Endodermal cell (in vitro differentiated cells): ENCODE measurements at regions not wholly inside any gene's neighbourhood (a gene's known extent, or its start where the extent isn't known, plus 50 kb on each side); places are given as distances from the start of the nearest gene placed in this dataset.

Experiments
- DNase-seq: peaks from one replicate; pipeline ENCODE4 v3.0.0-alpha.2; 2017
- H3K27ac ChIP-seq: 2 replicates; pipeline ENCODE4 v1.5.1; 2013; ENCODE audit warnings: mild to moderate bottlenecking, low read depth, low read length, moderate library complexity
- H3K27me3 ChIP-seq: 2 replicates; pipeline ENCODE4 v1.6.1; 2013; ENCODE audit warnings: mild to moderate bottlenecking, low read length, moderate library complexity; ENCODE audit not compliant: insufficient read depth, control insufficient read depth, poor library complexity, severe bottlenecking
- H3K36me3 ChIP-seq: 2 replicates; pipeline ENCODE4 v1.7.0; 2013; ENCODE audit warnings: mild to moderate bottlenecking, low read length, moderate library complexity; ENCODE audit not compliant: control insufficient read depth, insufficient read depth
- H3K4me1 ChIP-seq: one replicate; pipeline ENCODE4 v1.7.0; 2013; ENCODE audit warnings: low read length; ENCODE audit not compliant: control insufficient read depth, insufficient read depth
- H3K4me3 ChIP-seq: 2 replicates; pipeline ENCODE4 v1.5.1; 2013; ENCODE audit warnings: mild to moderate bottlenecking, low read length, moderate library complexity
- H3K9ac ChIP-seq: 2 replicates; pipeline ENCODE4 v1.6.1; 2013; ENCODE audit warnings: mild to moderate bottlenecking, low read length, moderate library complexity; ENCODE audit not compliant: poor library complexity, severe bottlenecking; ENCODE audit errors: extremely low read depth
- H3K9me3 ChIP-seq: 2 replicates; pipeline ENCODE4 v1.6.1; 2013; ENCODE audit warnings: mild to moderate bottlenecking, low read length, moderate library complexity; ENCODE audit not compliant: control insufficient read depth
- H3K27ac Mint-ChIP-seq: 2 replicates; pipeline ENCODE4 v1.8.0; 2020; ENCODE audit warnings: mixed read lengths
- H3K27me3 Mint-ChIP-seq: 2 replicates; pipeline ENCODE4 v1.8.0; 2021; ENCODE audit warnings: mild to moderate bottlenecking, mixed read lengths; ENCODE audit not compliant: insufficient read depth
- H3K36me3 Mint-ChIP-seq: 2 replicates; pipeline ENCODE4 v1.8.0; 2020; ENCODE audit warnings: low read depth, mixed read lengths
- H3K4me1 Mint-ChIP-seq: 2 replicates; pipeline ENCODE4 v1.8.0; 2020; ENCODE audit warnings: mixed read lengths
- H3K4me3 Mint-ChIP-seq: 2 replicates; pipeline ENCODE4 v1.8.0; 2020; ENCODE audit warnings: mild to moderate bottlenecking, moderate library complexity, mixed read lengths
- H3K9me3 Mint-ChIP-seq: 2 replicates; pipeline ENCODE4 v1.8.0; 2020; ENCODE audit warnings: mild to moderate bottlenecking, mixed read lengths
- WGBS, 2 experiments: methylation state at CpG; one replicate each; pipeline versions ENCODE4 v1.1.5 to v1.1.7; 2013; ENCODE audit warnings: missing lambda C conversion rate in 2 of 2, mixed read lengths in 1 of 2; ENCODE audit not compliant: insufficient coverage in 1 of 2, insufficient read length in 1 of 2; 5-methylcytosine and 5-hydroxymethylcytosine counted together
- TF ChIP-seq, protein P1 (sequence below): fragments of 200-600 bp; sonication (generic); conservative IDR thresholded peaks from 2 replicates; pipeline ENCODE4 v1.5.0; 2021; ENCODE audit warnings: antibody characterized with exemption, mild to moderate bottlenecking

DNA sequence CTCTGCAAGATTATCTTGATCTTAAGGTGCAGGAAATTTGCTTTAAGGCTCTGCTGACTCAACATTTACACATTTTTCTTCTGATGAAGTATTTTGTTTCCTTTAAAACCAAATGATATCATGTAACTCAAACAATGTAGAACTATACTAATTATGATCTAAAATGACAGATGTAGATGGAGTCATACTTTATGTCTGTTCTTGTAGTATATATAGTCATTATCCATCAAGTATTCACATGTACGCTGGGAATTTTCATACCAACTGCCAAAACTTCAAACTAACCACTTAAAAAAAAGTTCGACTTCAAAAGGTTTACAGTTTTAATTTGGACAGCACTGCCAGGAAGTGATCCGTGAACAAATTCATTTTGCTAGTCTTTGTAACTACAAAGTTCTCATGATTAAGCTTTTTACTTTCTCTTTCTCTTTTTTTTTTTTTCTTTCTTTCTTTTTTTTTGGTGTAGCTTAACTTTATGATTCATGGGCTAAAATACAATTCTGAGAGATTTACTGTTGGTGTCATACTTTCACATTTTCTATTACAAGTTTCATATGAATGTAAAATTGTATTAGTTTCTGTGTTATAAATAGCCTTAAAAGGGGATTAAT, 509.0 kb upstream of the CXADR start:
- Mint-ChIP-seq H3K4me1 (peaks cover 6% of the 10 kb centered on the region), H3K27ac (no peak overlapping the region)

DNA sequence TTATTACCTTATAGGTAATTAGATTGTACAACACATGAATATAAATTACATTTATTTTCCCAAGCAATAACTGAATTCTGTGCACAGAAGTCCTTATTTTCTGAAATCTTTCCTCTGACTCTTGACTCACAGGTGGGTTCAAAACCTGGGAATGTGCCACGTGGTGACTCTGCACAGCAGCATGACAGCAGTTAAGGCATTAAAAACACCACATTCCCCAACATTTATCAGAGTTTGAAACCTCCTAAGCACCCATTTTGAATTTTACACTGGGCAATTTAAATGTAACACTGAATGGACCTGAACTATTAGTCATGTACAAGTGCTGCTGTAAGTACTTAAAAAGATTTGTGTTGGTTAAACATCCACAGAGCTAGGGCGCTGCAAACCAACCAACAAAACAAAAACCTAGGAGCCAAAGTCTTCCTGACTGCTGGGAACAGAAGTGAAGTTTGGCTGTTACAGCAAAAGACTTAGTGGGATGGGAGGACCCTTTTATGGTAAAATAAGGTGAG, 480.6 kb upstream of the CXADR start:
- no peaks in the 10 kb centered on the region for H3K27me3 Mint-ChIP-seq
- no peak for DNase-seq
- Histone ChIP-seq H3K27ac (no peak overlapping the region), H3K4me3 (no peak overlapping the region), H3K9me3 (peaks cover 8% of the 10 kb centered on the region), H3K4me1 (no peaks in the 10 kb centered on the region), H3K9ac (no peak overlapping the region), H3K36me3 (no peaks in the 10 kb centered on the region), H3K27me3 (no peaks in the 10 kb centered on the region)
- H3K27ac Mint-ChIP-seq = no peak overlapping the region
- TF ChIP-seq, protein P1, sequence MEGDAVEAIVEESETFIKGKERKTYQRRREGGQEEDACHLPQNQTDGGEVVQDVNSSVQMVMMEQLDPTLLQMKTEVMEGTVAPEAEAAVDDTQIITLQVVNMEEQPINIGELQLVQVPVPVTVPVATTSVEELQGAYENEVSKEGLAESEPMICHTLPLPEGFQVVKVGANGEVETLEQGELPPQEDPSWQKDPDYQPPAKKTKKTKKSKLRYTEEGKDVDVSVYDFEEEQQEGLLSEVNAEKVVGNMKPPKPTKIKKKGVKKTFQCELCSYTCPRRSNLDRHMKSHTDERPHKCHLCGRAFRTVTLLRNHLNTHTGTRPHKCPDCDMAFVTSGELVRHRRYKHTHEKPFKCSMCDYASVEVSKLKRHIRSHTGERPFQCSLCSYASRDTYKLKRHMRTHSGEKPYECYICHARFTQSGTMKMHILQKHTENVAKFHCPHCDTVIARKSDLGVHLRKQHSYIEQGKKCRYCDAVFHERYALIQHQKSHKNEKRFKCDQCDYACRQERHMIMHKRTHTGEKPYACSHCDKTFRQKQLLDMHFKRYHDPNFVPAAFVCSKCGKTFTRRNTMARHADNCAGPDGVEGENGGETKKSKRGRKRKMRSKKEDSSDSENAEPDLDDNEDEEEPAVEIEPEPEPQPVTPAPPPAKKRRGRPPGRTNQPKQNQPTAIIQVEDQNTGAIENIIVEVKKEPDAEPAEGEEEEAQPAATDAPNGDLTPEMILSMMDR = no peak
- H3K9me3 Mint-ChIP-seq = peaks cover 22% of the 10 kb centered on the region
- no peaks in the 10 kb centered on the region for H3K4me1 Mint-ChIP-seq
- H3K36me3 Mint-ChIP-seq = no peaks in the 10 kb centered on the region
- no peak overlapping the region for H3K4me3 Mint-ChIP-seq
- 83 to 87% methylated on average over 1 to 2 of the region's 2 CpGs for WGBS, 2 experiments

More for the DNA sequence above, 509.0 kb upstream of the CXADR start:
- H3K9me3 ChIP-seq = peaks cover 9% of the 10 kb centered on the region
- H3K27me3 ChIP-seq = no peaks in the 10 kb centered on the region
- peaks cover 5% of the 10 kb centered on the region for H3K9me3 Mint-ChIP-seq
- H3K9ac ChIP-seq = no peak overlapping the region
- no peak for DNase-seq
- no peak overlapping the region for H3K4me3 ChIP-seq
- TF ChIP-seq, protein P1 = no peak
- peak overlapping the region; percentile 94 for H3K27ac ChIP-seq
- no peaks in the 10 kb centered on the region for H3K36me3 Mint-ChIP-seq
- 89 to 100% methylated on average over 2 to 3 of the region's 3 CpGs for WGBS, 2 experiments
- H3K27me3 Mint-ChIP-seq = no peaks in the 10 kb centered on the region
- H3K4me3 Mint-ChIP-seq = no peak overlapping the region
- H3K36me3 ChIP-seq = no peaks in the 10 kb centered on the region
- no peaks in the 10 kb centered on the region for H3K4me1 ChIP-seq

DNA sequence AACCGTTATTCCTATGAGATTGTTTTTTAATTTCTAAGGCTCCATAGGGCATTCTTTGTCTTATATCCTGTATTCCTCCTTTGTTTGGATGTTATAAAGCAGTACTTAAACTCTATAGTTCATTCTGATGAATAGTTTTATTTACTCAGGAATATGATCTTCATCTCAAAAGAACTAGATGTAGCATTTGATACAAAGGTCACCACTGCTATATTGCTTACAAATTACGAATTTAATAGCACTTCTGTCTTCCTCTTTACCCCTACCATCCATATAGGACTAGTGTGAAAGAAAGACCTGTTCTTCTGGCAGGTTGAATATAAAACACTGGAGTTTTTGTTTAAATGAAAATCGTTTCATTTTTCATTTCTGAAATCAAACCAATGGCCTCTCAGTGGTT, 468.1 kb upstream of the CXADR start:
- TF ChIP-seq, protein P1 = no peak
- H3K27me3 ChIP-seq = no peaks in the 10 kb centered on the region
- no peak overlapping the region for H3K4me3 Mint-ChIP-seq
- H3K27ac ChIP-seq = no peak overlapping the region
- peaks cover 5% of the 10 kb centered on the region for H3K9me3 ChIP-seq
- no peak overlapping the region for H3K27ac Mint-ChIP-seq
- H3K36me3 ChIP-seq = no peaks in the 10 kb centered on the region
- DNase-seq = no peak
- H3K36me3 Mint-ChIP-seq = peaks cover 1% of the 10 kb centered on the region
- H3K9me3 Mint-ChIP-seq = peaks cover 17% of the 10 kb centered on the region
- no peak overlapping the region for H3K9ac ChIP-seq
- no peak overlapping the region for H3K4me3 ChIP-seq
- peaks cover 5% of the 10 kb centered on the region for H3K27me3 Mint-ChIP-seq
- 90% methylated on average over 3 of the region's 3 CpGs; no CpG with 5 or more reads in 1 of the 2 experiments for WGBS, 2 experiments
- peaks cover 6% of the 10 kb centered on the region for H3K4me1 Mint-ChIP-seq
- no peaks in the 10 kb centered on the region for H3K4me1 ChIP-seq
